Stimulated activated CD4-positive, alpha-beta T cell treated with anti-CD3 and anti-CD28 coated beads, Interleukin-15, amount 100 ng/mL, for 24 hours (primary cell): ENCODE measurements at regions not wholly inside any gene's neighbourhood (a gene's known extent, or its start where the extent isn't known, plus 50 kb on each side); places are given as distances from the start of the nearest gene placed in this dataset.

Experiments
- DNase-seq: peaks from one replicate; pipeline ENCODE4 v3.0.0-alpha.2; 2020

DNA sequence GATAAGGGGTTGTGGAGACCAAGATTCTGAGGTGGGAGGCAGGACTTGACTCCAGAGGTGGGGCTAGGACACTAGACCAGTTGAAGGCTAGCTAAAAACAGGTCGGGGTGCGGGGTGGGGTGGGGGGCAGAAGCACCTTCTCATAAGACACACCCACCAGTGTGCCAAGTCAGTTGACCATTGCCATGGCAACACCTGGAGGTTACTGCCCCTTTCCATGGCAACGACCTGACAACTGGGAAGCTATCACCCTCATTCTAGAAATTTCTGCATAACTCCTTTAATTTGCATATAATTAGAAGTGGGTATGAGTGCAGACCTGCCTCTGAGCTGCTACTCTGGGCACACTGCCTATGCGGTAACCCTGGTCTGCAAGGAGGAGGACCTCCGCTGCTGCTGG is 53.9 kb upstream of the ALOX12 start:
- DNase-seq: no peak

- DNase-seq: no peak
Observed at GRCh38 chr17:6943406-6943805, 52.4 kb upstream of the ALOX12 start.
